ENCODE measurements at regions not wholly inside any gene's neighbourhood (a gene's known extent, or its start where the extent isn't known, plus 50 kb on each side); places are given as distances from the start of the nearest gene placed in this dataset. TPM values are rescaled to one million over a fixed set of nuclear protein-coding genes. Genes with fewer than 3 reads are reported as not detected.

- no peak for DNase-seq
Observed at GRCh38 chr6:122285292-122285913, 114.0 kb upstream of the HSF2 start.

GRCh38 chr6:122286512-122286911 is 112.9 kb upstream of the HSF2 start:
- no peak for DNase-seq

- DNase-seq: no peak
Observed at GRCh38 chr6:122289762-122290539, 109.5 kb upstream of the HSF2 start.

- DNase-seq: no peak
Observed at GRCh38 chr6:122297010-122297409, 102.4 kb upstream of the HSF2 start.

- DNase-seq: no peak
Observed at GRCh38 chr6:122302067-122302466, 97.4 kb upstream of the HSF2 start.

GRCh38 chr6:122307577-122307976 is 91.9 kb upstream of the HSF2 start:
- no peak for DNase-seq

- no peak for DNase-seq
Observed at GRCh38 chr6:122308074-122308473, 91.4 kb upstream of the HSF2 start.

GRCh38 chr6:122315842-122316241 is 83.6 kb upstream of the HSF2 start:
- DNase-seq: no peak

GRCh38 chr6:122322824-122323223 is 76.6 kb upstream of the HSF2 start:
- DNase-seq: no peak

GRCh38 chr6:122323361-122323760 is 76.1 kb upstream of the HSF2 start:
- DNase-seq: no peak

- DNase-seq: no peak
Observed at GRCh38 chr6:122330315-122330714, 69.1 kb upstream of the HSF2 start.

- DNase-seq: no peak
Observed at GRCh38 chr6:122337645-122338044, 61.8 kb upstream of the HSF2 start.

GRCh38 chr6:122339661-122340060 is 59.8 kb upstream of the HSF2 start:
- DNase-seq: no peak

- no peak for DNase-seq
Observed at GRCh38 chr6:122347280-122347679, 52.2 kb upstream of the HSF2 start.

- DNase-seq: no peak
Observed at GRCh38 chr6:122347751-122348150, 51.7 kb upstream of the HSF2 start.

Small RNAs in the stretch of these regions (small RNA-seq; reads per million reads assigned to genes)
- gene AL603865.2 (not detected), gene RNU1-18P (0.32 reads per million, percentile 18 among the genes with 10 or more reads in this experiment), gene RNU2-8P (0.41 reads per million, percentile 37 among the genes with 10 or more reads in this experiment), gene RNU4-76P (not detected)

All from occipital lobe (tissue), 2 donors.